PFSK-1 (cell line): ENCODE measurements at regions not wholly inside any gene's neighbourhood (a gene's known extent, or its start where the extent isn't known, plus 50 kb on each side); places are given as distances from the start of the nearest gene placed in this dataset.

Experiments
- POLR2AphosphoS5 ChIP-seq: IDR thresholded peaks from 2 replicates; pipeline ENCODE4 v1.6.1; 2012; ENCODE audit warnings: low read depth, mild to moderate bottlenecking, control low read depth, low read length, moderate library complexity
- TF ChIP-seq, protein P1 (sequence below), 2 experiments: IDR thresholded peaks; 2 replicates each; pipeline versions ENCODE4 v1.6.1 to v1.8.0; 2011 to 2012; ENCODE audit warnings: low read depth in 2 of 2, low read length in 2 of 2, control low read depth in 1 of 2, inconsistent platforms in 1 of 2, mild to moderate bottlenecking in 1 of 2, moderate library complexity in 1 of 2; ENCODE audit not compliant: insufficient read depth in 1 of 2

DNA sequence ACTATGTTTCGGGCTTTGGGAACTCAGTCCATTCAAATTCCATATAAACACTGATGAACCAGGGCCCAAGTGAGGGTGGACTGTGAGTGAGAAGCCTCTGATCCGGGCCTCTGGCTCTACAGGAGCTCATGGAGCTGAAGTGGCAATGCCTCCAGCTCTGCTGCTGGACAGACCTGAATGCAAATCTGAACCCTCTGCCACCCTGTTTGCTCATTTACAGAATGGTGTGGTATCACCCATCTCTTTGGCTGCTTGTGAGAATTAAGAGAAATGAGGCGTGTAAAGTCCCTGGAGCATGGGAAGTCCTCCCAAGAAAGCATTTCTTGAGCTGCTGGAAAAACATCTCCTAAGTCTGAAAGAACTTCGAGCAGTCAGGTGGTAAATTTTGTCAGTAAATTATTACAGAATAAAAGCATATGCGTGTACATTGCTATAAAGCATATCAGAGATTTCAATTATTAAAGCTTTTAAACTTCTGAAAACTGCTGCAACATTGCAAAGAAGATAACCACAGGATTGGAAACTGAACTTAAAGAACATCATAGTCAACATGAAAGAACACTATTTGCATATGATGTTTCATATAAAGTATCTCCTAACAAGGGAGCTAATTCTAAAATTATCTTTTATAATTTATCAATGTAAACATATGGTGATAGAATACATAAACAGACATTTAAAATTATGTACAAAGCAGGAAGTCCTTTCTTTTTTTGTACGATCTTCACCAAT lies 369.0 kb downstream of the UQCRFS1 start:
- TF ChIP-seq POLR2AphosphoS5, result no peak
- TF ChIP-seq, protein P1, sequence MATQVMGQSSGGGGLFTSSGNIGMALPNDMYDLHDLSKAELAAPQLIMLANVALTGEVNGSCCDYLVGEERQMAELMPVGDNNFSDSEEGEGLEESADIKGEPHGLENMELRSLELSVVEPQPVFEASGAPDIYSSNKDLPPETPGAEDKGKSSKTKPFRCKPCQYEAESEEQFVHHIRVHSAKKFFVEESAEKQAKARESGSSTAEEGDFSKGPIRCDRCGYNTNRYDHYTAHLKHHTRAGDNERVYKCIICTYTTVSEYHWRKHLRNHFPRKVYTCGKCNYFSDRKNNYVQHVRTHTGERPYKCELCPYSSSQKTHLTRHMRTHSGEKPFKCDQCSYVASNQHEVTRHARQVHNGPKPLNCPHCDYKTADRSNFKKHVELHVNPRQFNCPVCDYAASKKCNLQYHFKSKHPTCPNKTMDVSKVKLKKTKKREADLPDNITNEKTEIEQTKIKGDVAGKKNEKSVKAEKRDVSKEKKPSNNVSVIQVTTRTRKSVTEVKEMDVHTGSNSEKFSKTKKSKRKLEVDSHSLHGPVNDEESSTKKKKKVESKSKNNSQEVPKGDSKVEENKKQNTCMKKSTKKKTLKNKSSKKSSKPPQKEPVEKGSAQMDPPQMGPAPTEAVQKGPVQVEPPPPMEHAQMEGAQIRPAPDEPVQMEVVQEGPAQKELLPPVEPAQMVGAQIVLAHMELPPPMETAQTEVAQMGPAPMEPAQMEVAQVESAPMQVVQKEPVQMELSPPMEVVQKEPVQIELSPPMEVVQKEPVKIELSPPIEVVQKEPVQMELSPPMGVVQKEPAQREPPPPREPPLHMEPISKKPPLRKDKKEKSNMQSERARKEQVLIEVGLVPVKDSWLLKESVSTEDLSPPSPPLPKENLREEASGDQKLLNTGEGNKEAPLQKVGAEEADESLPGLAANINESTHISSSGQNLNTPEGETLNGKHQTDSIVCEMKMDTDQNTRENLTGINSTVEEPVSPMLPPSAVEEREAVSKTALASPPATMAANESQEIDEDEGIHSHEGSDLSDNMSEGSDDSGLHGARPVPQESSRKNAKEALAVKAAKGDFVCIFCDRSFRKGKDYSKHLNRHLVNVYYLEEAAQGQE (IDR thresholded peaks at IDR 0.05; ENCODE audit: insufficient read depth in 1 of 2, low read depth in 2 of 2, low read length in 2 of 2), result no peak
